Fibroblast of mammary gland (primary cell): ENCODE measurements at regions not wholly inside any gene's neighbourhood (a gene's known extent, or its start where the extent isn't known, plus 50 kb on each side); places are given as distances from the start of the nearest gene placed in this dataset.

Experiments used
- DNase-seq: peaks from one replicate; pipeline ENCODE4 v3.0.0-alpha.2; 2010; ENCODE audit warnings: low read depth
- H3K4me3 ChIP-seq: 2 replicates; pipeline ENCODE4 v1.5.1; 2011; ENCODE audit warnings: low read depth, mild to moderate bottlenecking, low read length, moderate library complexity; ENCODE audit not compliant: control insufficient read depth
- CTCF ChIP-seq: conservative IDR thresholded peaks from 2 replicates; pipeline ENCODE4 v1.5.1; 2011; ENCODE audit warnings: low read depth, low read length, inconsistent platforms; ENCODE audit not compliant: control insufficient read depth, insufficient read depth

- H3K4me3 ChIP-seq, result no peak overlapping the region
- DNase-seq, result no peak
- no peak for TF ChIP-seq CTCF
Measured at GRCh38 chr17:54157542-54157941, 334.8 kb downstream of the KIF2B start.

- DNase-seq, result peak; percentile 6
- TF ChIP-seq CTCF, result peak; percentile 29
- H3K4me3 ChIP-seq, result no peak overlapping the region
Measured at GRCh38 chr17:54172096-54172984, 349.6 kb downstream of the KIF2B start.

GRCh38 chr17:54172985-54173316, 350.2 kb downstream of the KIF2B start:
- DNase-seq, result no peak

GRCh38 chr17:54177606-54178308, 355.0 kb downstream of the KIF2B start:
- no peak overlapping the region for H3K4me3 ChIP-seq
- TF ChIP-seq CTCF, result no peak
- no peak for DNase-seq

More at GRCh38 chr17:54172985-54173316, 350.2 kb downstream of the KIF2B start:
- no peak for TF ChIP-seq CTCF
- H3K4me3 ChIP-seq, result no peak overlapping the region

- no peak for DNase-seq
- no peak overlapping the region for H3K4me3 ChIP-seq
- no peak for TF ChIP-seq CTCF
Measured at GRCh38 chr17:54180950-54181349, 358.2 kb downstream of the KIF2B start.

GRCh38 chr17:54191261-54191660, 368.5 kb downstream of the KIF2B start:
- no peak overlapping the region for H3K4me3 ChIP-seq
- TF ChIP-seq CTCF, result no peak
- DNase-seq, result no peak
